A549 (cell line): ENCODE measurements at regions not wholly inside any gene's neighbourhood (a gene's known extent, or its start where the extent isn't known, plus 50 kb on each side); places are given as distances from the start of the nearest gene placed in this dataset.
"Not testable (repeated sequence)": the region's sequence is repeated elsewhere in the genome, so short reads cannot be mapped to it uniquely, and the experiment has no call there.

ENCODE experiments used
- ATAC-seq, 2 experiments: fragments of 200-7000 bp in 1 of 2; fragments of >200 bp in 1 of 2; cut with Nextera tagmentation in 1 of 2; cut with Tn5 transposase in 1 of 2; 3 replicates each; pipeline versions ENCODE4 v1.8.0 to v1.9.1; 2018 to 2020; ENCODE audit warnings: mild to moderate bottlenecking in 1 of 2, moderate library complexity in 1 of 2
- CTCF ChIA-PET: fragments of 300-600 bp; sonication (Branson Sonifier 250); formaldehyde crosslinking; extraction: SDS; loops from one replicate; lab custom pipeline; 2021; ENCODE audit warnings: antibody characterized with exemption, inconsistent platforms; lab: Yijun Ruan, JAX
- POLR2A ChIA-PET: fragments of 350-600 bp; formaldehyde crosslinking; extraction: SDS; loops from one replicate; lab custom pipeline; 2021; ENCODE audit warnings: antibody characterized with exemption, inconsistent platforms; lab: Yijun Ruan, JAX
- DNase-seq, 2 experiments: peaks; one replicate each; pipeline versions ENCODE4 v3.0.0 to v3.0.0-alpha.2; 2011 to 2016; ENCODE audit warnings: low read depth in 1 of 2, low spot score in 1 of 2
- FAIRE-seq: peaks from 2 replicates; lab custom pipeline; 2011; peaks lifted over from hg19 to GRCh38; lab: Jason Lieb, UNC
- H3K27ac ChIP-seq, 2 experiments: fragments of >200 bp; sonication (Bioruptor Twin); formaldehyde crosslinking; 3 replicates each; pipeline ENCODE4 v1.5.1; 2016 to 2017
- H3K4me1 ChIP-seq: fragments of >200 bp; sonication (Bioruptor Twin); formaldehyde crosslinking; 3 replicates; pipeline ENCODE4 v1.6.1; 2016
- H3K4me2 ChIP-seq: fragments of >200 bp; sonication (Bioruptor Twin); formaldehyde crosslinking; 3 replicates; pipeline ENCODE4 v1.6.1; 2016
- H3K4me3 ChIP-seq: fragments of >200 bp; sonication (Bioruptor Twin); formaldehyde crosslinking; 3 replicates; pipeline ENCODE4 v1.5.1; 2016
- H3K9me3 ChIP-seq: fragments of >200 bp; sonication (Bioruptor Twin); formaldehyde crosslinking; 3 replicates; pipeline ENCODE4 v1.6.1; 2016
- ATOH8 ChIP-seq: fragments of 250-450 bp; sonication (Bioruptor Pico); IDR thresholded peaks from 2 replicates; pipeline ENCODE4 v1.5.0; 2020; ENCODE audit warnings: low read depth, mild to moderate bottlenecking, moderate library complexity
- CHD4 ChIP-seq: fragments of 200-600 bp; sonication (generic); IDR thresholded peaks from 2 replicates; pipeline ENCODE4 v1.6.1; 2016; ENCODE audit warnings: antibody characterized with exemption, mild to moderate bottlenecking, borderline replicate concordance
- EHF ChIP-seq: fragments of 250-450 bp; sonication (Bioruptor Pico); IDR thresholded peaks from 2 replicates; pipeline ENCODE4 v1.5.0; 2020; ENCODE audit warnings: mild to moderate bottlenecking
- EP300 ChIP-seq, 2 experiments: fragments of >200 bp; sonication (Bioruptor Twin); formaldehyde crosslinking; IDR thresholded peaks; 2 replicates in 1 of 2; 3 replicates in 1 of 2; pipeline ENCODE4 v1.6.1; 2016 to 2017
- FOSB ChIP-seq: fragments of 250-450 bp; sonication (Bioruptor Pico); IDR thresholded peaks from 2 replicates; pipeline ENCODE4 v1.5.0; 2020; ENCODE audit warnings: mild to moderate bottlenecking, moderate library complexity
- GATA3 ChIP-seq: IDR thresholded peaks from 2 replicates; pipeline ENCODE4 v1.6.1; 2012; ENCODE audit warnings: borderline replicate concordance
- HEYL ChIP-seq: fragments of 250-450 bp; sonication (Bioruptor Pico); IDR thresholded peaks from 2 replicates; pipeline ENCODE4 v1.8.0; 2021; ENCODE audit warnings: mild to moderate bottlenecking, moderate library complexity
- HOXB5 ChIP-seq: fragments of 250-450 bp; sonication (Bioruptor Pico); IDR thresholded peaks from 2 replicates; pipeline ENCODE4 v1.5.0; 2020; ENCODE audit warnings: mild to moderate bottlenecking, moderate library complexity
- MAX ChIP-seq: IDR thresholded peaks from 2 replicates; pipeline ENCODE4 v1.6.1; 2012
- NR3C1 ChIP-seq: fragments of >200 bp; sonication (Bioruptor Twin); formaldehyde crosslinking; IDR thresholded peaks from 3 replicates; pipeline ENCODE4 v1.6.1; 2017
- RAD21 ChIP-seq, 2 experiments: fragments of >200 bp in 1 of 2; sonication (Bioruptor Twin) in 1 of 2; formaldehyde crosslinking in 1 of 2; IDR thresholded peaks in 1 of 2; conservative IDR thresholded peaks in 1 of 2; 2 replicates in 1 of 2; 3 replicates in 1 of 2; pipeline ENCODE4 v1.6.1; 2012 to 2018; ENCODE audit warnings: inconsistent platforms in 1 of 2
- SMC3 ChIP-seq: fragments of >200 bp; sonication (Bioruptor Twin); formaldehyde crosslinking; IDR thresholded peaks from 3 replicates; pipeline ENCODE4 v1.6.1; 2018; ENCODE audit warnings: inconsistent platforms
- SREBF2 ChIP-seq: fragments of 450-650 bp; IDR thresholded peaks from 2 replicates; pipeline ENCODE4 v1.6.1; 2014; ENCODE audit warnings: mild to moderate bottlenecking, moderate library complexity
- ZFP36 ChIP-seq: fragments of 450-650 bp; IDR thresholded peaks from 2 replicates; pipeline ENCODE4 v1.6.1; 2014; ENCODE audit warnings: borderline replicate concordance; ENCODE audit not compliant: partially characterized antibody
- ZNF302 ChIP-seq: fragments of 250-450 bp; sonication (Bioruptor Pico); IDR thresholded peaks from 2 replicates; pipeline ENCODE4 v1.9.0; 2021; ENCODE audit warnings: inconsistent platforms, mild to moderate bottlenecking, moderate library complexity
- ZSCAN20 ChIP-seq: fragments of 250-450 bp; sonication (Bioruptor Pico); IDR thresholded peaks from 2 replicates; pipeline ENCODE4 v1.8.0; 2022; ENCODE audit warnings: mild to moderate bottlenecking, moderate library complexity
- WGBS: methylation state at CpG from one replicate; pipeline ENCODE4 v1.1.6; 2017; ENCODE audit errors: missing lambda C conversion rate; 5-methylcytosine and 5-hydroxymethylcytosine counted together

- H3K4me3 ChIP-seq, POLR2A ChIA-PET, ATAC-seq, H3K9me3 ChIP-seq, H3K4me2 ChIP-seq, H3K27ac ChIP-seq, H3K4me1 ChIP-seq, CTCF ChIA-PET, FAIRE-seq, DNase-seq: not testable (repeated sequence)
- 30% methylated on average over 6 of the region's 6 CpGs for WGBS
Measured at GRCh38 chr7:9620899-9621298, 1187.5 kb downstream of the NXPH1 start.

- H3K4me2 ChIP-seq, H3K9me3 ChIP-seq, H3K4me1 ChIP-seq, FAIRE-seq, CTCF ChIA-PET, ATAC-seq, DNase-seq, POLR2A ChIA-PET, H3K4me3 ChIP-seq, H3K27ac ChIP-seq: not testable (repeated sequence)
- WGBS: 65% methylated on average over 11 of the region's 44 CpGs
Measured at GRCh38 chr7:9621306-9621902, 1188.0 kb downstream of the NXPH1 start.

GRCh38 chr7:9621927-9622326 lies 1188.5 kb downstream of the NXPH1 start:
- 25% methylated on average over 8 of the region's 9 CpGs for WGBS
- ATAC-seq (no peak), FAIRE-seq (no peak), DNase-seq (no peak)
- Histone ChIP-seq H3K4me1 (no peaks in the 10 kb centered on the region), H3K4me2 (no peak overlapping the region), H3K27ac (no peak overlapping the region), H3K9me3 (no peaks in the 10 kb centered on the region; the same call in 2 of the 3 replicates), H3K4me3 (no peak overlapping the region)
- TF ChIP-seq EP300 (IDR thresholded peaks at IDR 0.05): no peak
- no peak for TF ChIP-seq FOSB
- no peak for TF ChIP-seq SMC3
- TF ChIP-seq ATOH8 (CRISPR knock-in tag): no peak
- no peak for TF ChIP-seq HEYL (CRISPR knock-in tag)
- TF ChIP-seq ZFP36: no peak
- no peak for TF ChIP-seq MAX
- no peak for TF ChIP-seq EHF (CRISPR knock-in tag)
- no peak for TF ChIP-seq HOXB5
- TF ChIP-seq NR3C1: no peak
- TF ChIP-seq ZNF302 (CRISPR knock-in tag): no peak
- TF ChIP-seq CHD4: no peak
- TF ChIP-seq RAD21 (conservative IDR thresholded peaks at IDR 0.05 in 1 of 2, IDR thresholded peaks at IDR 0.05 in 1 of 2): no peak
- TF ChIP-seq SREBF2: no peak
- CTCF ChIA-PET: interaction anchor here (0.6 kb wide), 1 partner anchor 278 kb away, joined by 3 read pairs; no protein-coding TSS in a partner anchor
- POLR2A ChIA-PET: no interaction called here

GRCh38 chr7:9625953-9626352 lies 1192.5 kb downstream of the NXPH1 start:
- Histone ChIP-seq H3K4me2 (no peak overlapping the region), H3K27ac (no peak overlapping the region), H3K4me1 (no peaks in the 10 kb centered on the region)
- POLR2A ChIA-PET: no interaction called here
- FAIRE-seq: no peak
- 29% methylated on average over 3 of the region's 3 CpGs for WGBS
- no peak for TF ChIP-seq ZSCAN20
- no peak for TF ChIP-seq SMC3
- TF ChIP-seq GATA3: no peak
- no peak for TF ChIP-seq CHD4
- TF ChIP-seq, all 56 proteins: peak for 0
- Histone ChIP-seq H3K4me3 (no peak overlapping the region), H3K9me3 (no peaks in the 10 kb centered on the region; the same call in 2 of the 3 replicates)
- CTCF ChIA-PET: no interaction called here
- DNase-seq: no peak
- ATAC-seq: no peak

GRCh38 chr7:9645756-9646155 lies 1212.3 kb downstream of the NXPH1 start:
- Histone ChIP-seq H3K4me1 (no peaks in the 10 kb centered on the region), H3K4me2 (no peak overlapping the region), H3K4me3 (no peak overlapping the region), H3K9me3 (no peaks in the 10 kb centered on the region), H3K27ac (no peak overlapping the region)
- ATAC-seq (no peak), FAIRE-seq (no peak), DNase-seq (no peak)
- TF ChIP-seq SMC3: no peak
- no peak for TF ChIP-seq ATOH8 (CRISPR knock-in tag)
- CTCF ChIA-PET: no interaction called here
- POLR2A ChIA-PET: no interaction called here
- 3% methylated on average over 2 of the region's 2 CpGs for WGBS
